Activated CD4-positive, CD25-positive, alpha-beta regulatory T cell treated with anti-CD3 and anti-CD28 coated beads, Interleukin-2, amount 50 U/mL, for 16 hours (primary cell): ENCODE measurements at regions not wholly inside any gene's neighbourhood (a gene's known extent, or its start where the extent isn't known, plus 50 kb on each side); places are given as distances from the start of the nearest gene placed in this dataset.
"Not testable (repeated sequence)": the region's sequence is repeated elsewhere in the genome, so short reads cannot be mapped to it uniquely, and the experiment has no call there.

ENCODE experiments used
- DNase-seq: peaks from one replicate; pipeline ENCODE4 v3.0.0-alpha.2; 2020; ENCODE audit warnings: low read depth, low spot score

- DNase-seq: no peak
Measured at GRCh38 chrY:20891440-20892160, 135.7 kb downstream of the RPS4Y2 start.

- peak; percentile 0 for DNase-seq
Measured at GRCh38 chrY:20925350-20926091, 169.6 kb downstream of the RPS4Y2 start.

DNA sequence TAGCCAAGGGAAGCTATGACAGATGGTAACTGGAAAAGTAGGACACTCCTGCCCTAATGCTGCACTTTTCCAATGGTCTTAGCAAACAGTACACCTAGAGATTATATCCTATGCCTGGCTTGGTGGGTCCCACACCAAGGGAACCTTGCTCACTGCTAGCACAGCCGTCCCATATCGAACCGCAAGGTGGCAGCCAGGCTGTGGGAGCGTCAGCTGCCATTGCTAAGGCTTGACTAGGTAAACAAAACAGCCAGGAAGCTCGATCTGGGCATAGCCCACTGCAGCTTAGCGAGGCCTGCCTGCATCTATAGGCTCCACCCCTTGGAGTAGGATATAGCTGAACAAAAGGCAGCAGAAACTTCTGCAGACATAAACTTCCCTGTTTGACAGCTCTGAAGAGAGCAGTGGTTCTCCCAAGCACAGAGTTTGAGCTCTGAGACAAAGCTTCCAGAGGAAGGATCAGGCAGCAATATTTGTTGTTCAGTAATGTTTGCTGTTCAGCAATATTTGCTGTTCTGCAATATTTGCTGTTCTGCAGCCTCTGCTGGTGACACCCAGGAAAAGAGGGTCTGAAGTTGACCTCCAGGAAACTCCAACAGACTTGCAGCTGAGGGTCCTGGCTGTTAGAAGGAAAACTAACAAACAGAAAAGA lies 173.9 kb downstream of the RPS4Y2 start:
- DNase-seq: no peak

GRCh38 chrY:20936709-20937251 lies 180.9 kb downstream of the RPS4Y2 start:
- DNase-seq: not testable (repeated sequence)

- no peak for DNase-seq
Measured at GRCh38 chrY:20961512-20961911, 205.6 kb downstream of the RPS4Y2 start.

- no peak for DNase-seq
Measured at GRCh38 chrY:20967828-20968227, 211.9 kb downstream of the RPS4Y2 start.

DNA sequence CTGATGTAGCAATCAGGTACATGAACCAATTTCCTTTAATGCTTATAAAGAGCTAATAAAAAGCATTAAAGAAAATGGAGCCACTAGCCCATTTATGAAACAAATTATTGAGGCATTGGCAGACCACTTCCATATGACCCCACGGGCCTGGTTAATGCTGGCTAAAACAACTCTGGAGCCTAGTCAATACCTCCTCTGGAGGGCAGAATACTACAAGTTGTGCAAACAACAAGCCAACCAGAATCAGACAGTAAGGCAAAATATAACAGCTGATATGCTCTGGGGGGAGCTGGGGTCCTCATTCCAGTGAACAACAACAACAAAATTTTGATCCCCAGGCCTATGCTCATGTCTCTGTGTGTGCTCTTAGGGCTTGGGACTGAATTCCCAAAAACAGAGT lies 212.3 kb downstream of the RPS4Y2 start:
- DNase-seq: no peak

DNA sequence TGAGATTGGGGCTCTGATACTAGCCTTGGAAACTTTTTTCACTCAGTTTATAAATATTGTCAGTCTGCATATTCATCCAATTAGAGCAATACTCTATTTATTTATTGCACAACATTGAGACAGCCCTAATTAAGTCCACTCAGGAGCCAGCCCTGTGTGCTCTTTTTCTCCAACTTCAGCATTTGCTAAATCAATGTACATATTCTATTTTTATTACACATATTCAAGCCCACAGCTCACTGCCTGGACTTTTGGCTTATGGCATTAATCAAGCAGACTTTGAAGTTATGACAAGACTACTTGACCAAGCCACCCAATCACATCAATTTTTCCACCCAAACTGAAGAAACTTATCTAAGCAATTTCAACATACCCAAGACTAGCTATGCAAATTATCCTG lies 215.5 kb downstream of the RPS4Y2 start:
- DNase-seq: no peak

DNA sequence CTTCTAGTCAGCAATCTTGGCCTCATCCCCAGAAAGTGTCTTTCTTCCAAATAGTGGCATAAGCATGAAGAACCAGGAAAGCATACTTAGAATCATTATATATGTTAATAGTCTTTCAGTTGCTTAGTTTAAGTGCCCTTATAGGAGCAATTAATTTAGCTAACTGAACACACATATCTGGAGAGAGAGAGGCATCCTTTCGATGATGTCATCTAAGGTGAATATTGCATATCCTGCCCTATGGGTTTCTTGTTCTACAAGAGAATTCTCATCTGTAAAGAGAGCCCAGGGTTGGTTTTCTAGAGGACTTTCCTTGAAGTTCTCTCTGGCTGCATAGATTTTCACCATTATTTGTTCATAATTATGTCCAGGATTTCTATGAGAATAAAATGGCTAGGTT lies 230.1 kb downstream of the RPS4Y2 start:
- DNase-seq: no peak

GRCh38 chrY:20990123-20990522 lies 234.2 kb downstream of the RPS4Y2 start:
- no peak for DNase-seq

DNA sequence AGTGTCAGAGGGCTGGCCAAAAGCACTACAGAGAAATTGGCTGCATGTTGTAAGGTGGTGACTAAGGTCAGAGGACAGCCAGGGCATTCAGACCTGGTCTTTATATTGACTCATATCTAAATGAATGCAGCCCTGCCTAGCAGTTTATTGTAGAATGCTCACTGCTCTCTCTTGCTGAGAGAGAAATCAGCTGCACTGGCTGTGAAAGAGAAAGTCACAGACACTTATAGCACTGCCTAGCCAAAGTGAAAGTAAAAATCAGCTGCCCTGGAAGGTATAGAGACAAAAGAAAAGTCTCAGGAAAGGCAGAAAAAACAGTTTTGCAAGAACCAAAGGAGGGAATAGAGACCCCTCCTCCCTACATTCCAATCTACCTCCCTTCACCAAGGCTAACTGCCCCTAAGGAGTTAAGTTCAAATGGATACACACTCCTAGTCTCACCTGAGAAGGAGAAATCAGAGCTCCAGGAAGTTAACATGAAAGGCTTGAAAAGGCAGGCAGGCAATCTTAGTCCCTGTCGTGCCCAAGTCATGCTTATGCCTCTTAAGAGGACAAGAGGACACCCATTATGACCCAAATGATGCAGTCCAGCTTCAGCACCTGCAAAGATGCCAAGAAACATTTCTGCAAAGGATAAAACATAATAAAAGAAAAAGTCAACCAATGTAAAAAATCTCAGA lies 235.1 kb downstream of the RPS4Y2 start:
- no peak for DNase-seq

DNA sequence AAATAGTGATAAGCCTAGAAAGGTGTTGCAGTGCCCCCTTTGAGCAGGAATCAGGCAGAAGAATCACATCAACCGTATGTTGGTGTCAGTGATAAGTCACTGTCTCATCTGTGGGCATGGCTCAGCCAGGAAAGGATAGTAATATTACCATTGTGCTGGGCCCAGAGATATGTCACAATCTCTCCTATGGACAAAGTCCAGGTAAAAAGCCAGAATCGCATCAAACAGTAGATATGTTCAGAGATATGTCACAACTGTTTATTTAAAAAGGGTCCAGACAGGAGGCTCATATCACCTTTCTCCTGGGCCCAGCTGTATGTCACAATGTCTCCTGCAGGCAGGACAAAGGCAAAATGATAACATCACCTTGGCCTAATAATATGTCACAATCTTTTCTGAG lies 241.4 kb downstream of the RPS4Y2 start:
- no peak for DNase-seq

DNA sequence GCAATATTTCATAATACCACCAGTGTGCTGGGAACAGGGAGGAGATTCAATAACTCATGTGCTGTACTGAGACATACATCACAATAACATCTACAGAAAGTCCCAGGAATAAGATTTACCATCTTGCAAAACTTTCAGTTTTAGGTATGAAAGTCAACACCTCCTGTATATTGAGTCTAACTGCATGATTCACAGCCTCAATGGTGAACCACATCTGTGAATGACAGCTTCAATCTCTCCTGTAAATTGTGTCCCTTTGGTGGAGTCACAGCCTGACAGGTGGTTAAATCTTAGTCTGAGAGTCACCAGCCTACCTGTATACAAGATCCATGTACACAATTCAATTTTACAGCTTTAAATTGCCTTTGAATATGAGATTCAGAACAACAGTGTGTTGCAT lies 242.1 kb downstream of the RPS4Y2 start:
- DNase-seq: no peak

GRCh38 chrY:20998483-20998882 lies 242.6 kb downstream of the RPS4Y2 start:
- no peak for DNase-seq

GRCh38 chrY:21001102-21001501 lies 245.2 kb downstream of the RPS4Y2 start:
- DNase-seq: no peak

- no peak for DNase-seq
Measured at GRCh38 chrY:21003059-21003458, 247.2 kb downstream of the RPS4Y2 start.

DNA sequence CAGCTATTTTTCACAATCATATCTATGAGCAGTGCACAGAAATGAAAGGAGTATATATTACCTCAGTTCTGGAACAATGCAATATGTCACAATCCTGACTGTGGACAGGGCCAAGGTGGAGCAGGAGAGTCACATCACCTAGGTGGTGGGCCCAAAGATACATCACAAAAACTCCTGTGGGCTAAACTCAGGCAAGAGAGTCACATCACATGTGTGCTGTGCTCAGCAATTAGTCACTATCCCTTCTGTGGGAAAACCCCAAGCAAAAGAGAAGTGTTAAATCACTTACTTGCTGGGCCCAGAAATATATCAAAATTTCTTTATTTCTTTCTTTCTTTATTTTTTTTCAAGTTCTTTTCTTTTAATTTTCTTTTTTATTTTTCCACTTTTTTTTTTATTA lies 249.6 kb downstream of the RPS4Y2 start:
- DNase-seq: no peak

DNA sequence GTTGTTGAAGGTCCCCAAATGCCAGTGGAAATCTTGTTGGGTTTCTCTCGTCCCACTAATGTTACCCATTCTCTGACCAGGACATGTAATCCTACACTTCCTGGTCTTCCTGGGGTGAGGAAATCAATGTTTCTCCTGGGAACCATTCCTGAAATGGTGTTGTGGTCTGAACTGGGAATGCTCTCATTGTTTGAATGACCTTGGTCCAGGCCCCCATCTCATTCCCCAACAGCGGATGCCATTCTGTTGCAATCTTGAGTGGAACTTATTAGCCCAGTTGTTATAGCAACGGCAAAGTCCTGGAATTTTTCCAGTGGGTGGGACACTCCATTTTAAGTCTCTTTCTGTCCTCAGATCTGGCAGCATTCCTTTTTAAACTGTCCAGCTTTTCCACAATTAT lies 265.9 kb downstream of the RPS4Y2 start:
- DNase-seq: no peak

DNA sequence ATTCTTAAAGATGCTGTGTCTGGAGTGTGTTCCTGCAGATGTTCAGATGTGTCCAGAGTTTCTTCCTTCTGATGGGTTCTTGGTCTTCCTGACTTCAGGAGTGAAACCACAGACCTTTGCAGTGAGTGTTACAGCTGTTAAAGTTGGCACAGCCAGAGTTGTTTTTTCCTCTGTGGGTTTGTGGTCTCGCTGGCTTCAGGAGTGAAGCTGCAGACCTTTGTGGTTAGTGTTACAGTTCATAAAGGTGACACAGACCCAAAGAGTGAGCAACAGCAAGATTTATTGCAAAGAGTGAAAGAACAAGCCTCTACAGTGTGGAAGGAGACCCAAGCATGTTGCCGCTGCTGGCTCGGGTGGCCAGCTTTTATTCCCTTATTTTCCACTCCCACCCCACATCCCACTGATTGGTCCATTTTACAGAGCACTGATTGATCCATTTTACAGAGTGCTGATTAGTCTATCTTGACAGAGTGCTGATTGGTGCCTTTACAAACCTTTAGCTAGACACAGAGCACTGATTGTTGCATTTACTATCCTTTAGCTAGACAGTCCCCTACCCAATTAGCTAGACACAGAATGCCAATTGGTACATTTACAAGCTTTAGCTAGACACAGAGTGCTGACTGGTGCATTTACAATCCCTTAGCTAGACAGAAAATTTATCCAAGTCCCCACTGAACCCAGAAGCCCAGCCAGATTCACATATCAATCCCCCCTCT lies 266.6 kb downstream of the RPS4Y2 start:
- no peak for DNase-seq

- no peak for DNase-seq
Measured at GRCh38 chrY:21023906-21024305, 268.0 kb downstream of the RPS4Y2 start.

- no peak for DNase-seq
Measured at GRCh38 chrY:21028506-21028905, 272.6 kb downstream of the RPS4Y2 start.
